ENCODE measurements at regions not wholly inside any gene's neighbourhood (a gene's known extent, or its start where the extent isn't known, plus 50 kb on each side); places are given as distances from the start of the nearest gene placed in this dataset.

DNA sequence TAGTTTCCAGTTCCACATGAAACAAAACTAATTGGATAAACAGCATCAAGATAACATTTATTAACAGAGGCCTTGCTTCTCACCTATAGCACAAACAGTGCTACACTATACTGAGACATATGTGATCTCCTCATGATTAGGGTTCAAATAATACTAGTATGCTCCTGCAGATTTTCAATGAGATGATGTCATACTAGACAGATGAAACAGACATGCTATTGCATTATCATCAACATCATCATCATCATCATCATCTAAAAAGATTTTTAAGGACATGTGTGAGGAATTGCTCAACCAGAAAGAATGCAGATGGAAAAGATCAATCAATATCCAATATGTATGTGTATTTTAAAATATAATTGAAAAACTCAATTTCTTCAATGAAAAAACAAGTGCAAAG lies 932.3 kb downstream of the METTL15 start:
- no peak overlapping the region for H3K27ac ChIP-seq (ENCODE audit: insufficient read depth, low read depth, low read length)
- H4K20me1 ChIP-seq (replicated peaks; ENCODE audit: control insufficient read depth, extremely low read depth, insufficient read depth, low read length), result no peaks in the 10 kb centered on the region
- H3K9me1 ChIP-seq (replicated peaks; ENCODE audit: control insufficient read depth, extremely low read depth, insufficient read depth, low read length), result no peaks in the 10 kb centered on the region
- no peak overlapping the region for H2AFZ ChIP-seq (ENCODE audit: low read depth, low read length)
- intact Hi-C loops (cut with micrococcal nuclease) (no loop called here), dilution Hi-C loops (cut with MboI; ENCODE audit: extremely low pct_ligation_motif_present, low sequenced_read_pairs) (no loop called here)
- POLR2A ChIA-PET, result no interaction called here
- H3K4me2 ChIP-seq (ENCODE audit: insufficient read depth, low read length), result no peak overlapping the region
- H3K4me1 ChIP-seq (ENCODE audit: control insufficient read depth, extremely low read depth, insufficient read depth, low read length), result no peaks in the 10 kb centered on the region
- BruUV-seq (replicated peaks), result no TSS peak
- H3K36me3 ChIP-seq (ENCODE audit: control insufficient read depth in 2 of 2, extremely low read depth in 1 of 2, insufficient read depth in 2 of 2, low read length in 2 of 2), result peaks cover 0 to 3% of the 10 kb centered on the region in 2 experiments
- DNase-seq (ENCODE audit: low read depth, low spot score) (no peak), FAIRE-seq (no peak)
- CTCF ChIA-PET, result no interaction called here
- no peaks in the 10 kb centered on the region for H3K9me3 ChIP-seq (replicated peaks; ENCODE audit: control insufficient read depth, insufficient read depth, low read length)
- no peak overlapping the region for H3K9ac ChIP-seq (replicated peaks; ENCODE audit: extremely low read depth, insufficient read depth, low read length)
- H3K79me2 ChIP-seq (ENCODE audit: control insufficient read depth, insufficient read depth, low read length), result no peaks in the 10 kb centered on the region
- H3K27me3 ChIP-seq (ENCODE audit: control insufficient read depth in 2 of 2, insufficient read depth in 2 of 2, low read length in 2 of 2), result no peaks in the 10 kb centered on the region
- no peak overlapping the region for H3K4me3 ChIP-seq (replicated peaks in 1 of 3; ENCODE audit: insufficient read depth in 1 of 3, low read depth in 1 of 3, low read length in 3 of 3)
- TF ChIP-seq GATA2 (IDR thresholded peaks at IDR 0.05; ENCODE audit: insufficient read depth, insufficient read length, low read depth, low read length) (no peak), JUN (IDR thresholded peaks at IDR 0.05; ENCODE audit: borderline replicate concordance, insufficient read depth, insufficient read length, low read depth) (no peak), FOS (IDR thresholded peaks at IDR 0.05; ENCODE audit: borderline replicate concordance, insufficient read depth, low read length) (no peak), MYC (IDR thresholded peaks at IDR 0.05; ENCODE audit: low read depth, low read length) (no peak), POLR2AphosphoS5 (IDR thresholded peaks at IDR 0.05; ENCODE audit: insufficient read depth, low read depth, low read length) (no peak), MAX (IDR thresholded peaks at IDR 0.05; ENCODE audit: insufficient read depth, insufficient read length) (no peak), EZH2 (IDR thresholded peaks at IDR 0.05; ENCODE audit: borderline replicate concordance, low read depth, low read length, severe bottlenecking) (no peak), POLR2A (IDR thresholded peaks at IDR 0.05; ENCODE audit: low read depth, low read length) (no peak)
- TF ChIP-seq, protein P1, sequence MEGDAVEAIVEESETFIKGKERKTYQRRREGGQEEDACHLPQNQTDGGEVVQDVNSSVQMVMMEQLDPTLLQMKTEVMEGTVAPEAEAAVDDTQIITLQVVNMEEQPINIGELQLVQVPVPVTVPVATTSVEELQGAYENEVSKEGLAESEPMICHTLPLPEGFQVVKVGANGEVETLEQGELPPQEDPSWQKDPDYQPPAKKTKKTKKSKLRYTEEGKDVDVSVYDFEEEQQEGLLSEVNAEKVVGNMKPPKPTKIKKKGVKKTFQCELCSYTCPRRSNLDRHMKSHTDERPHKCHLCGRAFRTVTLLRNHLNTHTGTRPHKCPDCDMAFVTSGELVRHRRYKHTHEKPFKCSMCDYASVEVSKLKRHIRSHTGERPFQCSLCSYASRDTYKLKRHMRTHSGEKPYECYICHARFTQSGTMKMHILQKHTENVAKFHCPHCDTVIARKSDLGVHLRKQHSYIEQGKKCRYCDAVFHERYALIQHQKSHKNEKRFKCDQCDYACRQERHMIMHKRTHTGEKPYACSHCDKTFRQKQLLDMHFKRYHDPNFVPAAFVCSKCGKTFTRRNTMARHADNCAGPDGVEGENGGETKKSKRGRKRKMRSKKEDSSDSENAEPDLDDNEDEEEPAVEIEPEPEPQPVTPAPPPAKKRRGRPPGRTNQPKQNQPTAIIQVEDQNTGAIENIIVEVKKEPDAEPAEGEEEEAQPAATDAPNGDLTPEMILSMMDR (IDR thresholded peaks at IDR 0.05; ENCODE audit: extremely low read depth in 1 of 2, insufficient read depth in 1 of 2, low read depth in 1 of 2, low read length in 2 of 2), result no peak
